Testis (tissue), 2 donors: ENCODE measurements at regions not wholly inside any gene's neighbourhood (a gene's known extent, or its start where the extent isn't known, plus 50 kb on each side); places are given as distances from the start of the nearest gene placed in this dataset.
"Not testable (repeated sequence)": the region's sequence is repeated elsewhere in the genome, so short reads cannot be mapped to it uniquely, and the experiment has no call there.

Experiments
- DNase-seq: peaks from one replicate; pipeline ENCODE4 v3.0.0-alpha.2; 2019
- H3K27ac ChIP-seq, 2 donors: fragments of 200-600 bp; sonication (generic); one replicate each; pipeline ENCODE4 v1.5.1; 2019
- H3K27me3 ChIP-seq: fragments of 200-600 bp; sonication (generic); one replicate; pipeline ENCODE4 v1.5.1; 2019
- H3K36me3 ChIP-seq: fragments of 200-600 bp; sonication (generic); one replicate; pipeline ENCODE4 v1.5.1; 2017; ENCODE audit warnings: low read depth; ENCODE audit errors: missing control alignments
- H3K4me1 ChIP-seq: fragments of 200-600 bp; sonication (generic); one replicate; pipeline ENCODE4 v1.5.1; 2019
- H3K4me3 ChIP-seq, 2 donors: fragments of 200-600 bp; sonication (generic); one replicate each; pipeline ENCODE4 v1.5.1; 2017 to 2019
- H3K9me3 ChIP-seq: fragments of 200-600 bp; sonication (generic); one replicate; pipeline ENCODE4 v1.5.1; 2017
- POLR2A ChIP-seq: fragments of 450-650 bp; IDR thresholded peaks from one replicate; pipeline ENCODE4 v1.6.1; 2017; ENCODE audit warnings: antibody characterized with exemption, mild to moderate bottlenecking, moderate library complexity
- WGBS, 2 donors: methylation state at CpG; one replicate each; pipeline ENCODE4 v1.1.5; 2018; 5-methylcytosine and 5-hydroxymethylcytosine counted together
- intact Hi-C: fragments of 100-400 bp; cut with DNase I; formaldehyde crosslinking; loops from one replicate; pipeline ENCODE4 v1.15.1; 2023; ENCODE audit warnings: low total_unique reads

DNA sequence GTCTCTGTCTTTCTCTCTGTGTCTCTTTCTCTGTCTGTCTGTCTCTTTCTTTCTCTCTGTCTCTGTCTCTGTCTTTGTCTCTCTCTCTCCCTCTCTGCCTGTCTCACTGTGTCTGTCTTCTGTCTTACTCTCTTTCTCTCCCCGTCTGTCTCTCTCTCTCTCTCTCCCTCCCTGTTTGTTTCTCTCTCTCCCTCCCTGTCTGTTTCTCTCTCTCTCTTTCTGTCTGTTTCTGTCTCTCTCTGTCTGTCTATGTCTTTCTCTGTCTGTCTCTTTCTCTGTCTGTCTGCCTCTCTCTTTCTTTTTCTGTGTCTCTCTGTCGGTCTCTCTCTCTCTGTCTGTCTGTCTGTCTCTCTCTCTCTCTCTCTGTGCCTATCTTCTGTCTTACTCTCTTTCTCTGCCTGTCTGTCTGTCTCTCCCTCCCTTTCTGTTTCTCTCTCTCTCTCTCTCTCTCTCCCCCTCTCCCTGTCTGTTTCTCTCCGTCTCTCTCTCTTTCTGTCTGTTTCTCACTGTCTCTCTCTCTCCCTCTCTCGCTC is 2110.2 kb upstream of the TPTE start:
- DNase-seq, H3K36me3 ChIP-seq, H3K27me3 ChIP-seq, H3K27ac ChIP-seq, H3K9me3 ChIP-seq, H3K4me1 ChIP-seq, H3K4me3 ChIP-seq, intact Hi-C loops: not testable (repeated sequence)
- no CpG with 5 or more reads among the region's 4 CpGs for WGBS, 2 donors

DNA sequence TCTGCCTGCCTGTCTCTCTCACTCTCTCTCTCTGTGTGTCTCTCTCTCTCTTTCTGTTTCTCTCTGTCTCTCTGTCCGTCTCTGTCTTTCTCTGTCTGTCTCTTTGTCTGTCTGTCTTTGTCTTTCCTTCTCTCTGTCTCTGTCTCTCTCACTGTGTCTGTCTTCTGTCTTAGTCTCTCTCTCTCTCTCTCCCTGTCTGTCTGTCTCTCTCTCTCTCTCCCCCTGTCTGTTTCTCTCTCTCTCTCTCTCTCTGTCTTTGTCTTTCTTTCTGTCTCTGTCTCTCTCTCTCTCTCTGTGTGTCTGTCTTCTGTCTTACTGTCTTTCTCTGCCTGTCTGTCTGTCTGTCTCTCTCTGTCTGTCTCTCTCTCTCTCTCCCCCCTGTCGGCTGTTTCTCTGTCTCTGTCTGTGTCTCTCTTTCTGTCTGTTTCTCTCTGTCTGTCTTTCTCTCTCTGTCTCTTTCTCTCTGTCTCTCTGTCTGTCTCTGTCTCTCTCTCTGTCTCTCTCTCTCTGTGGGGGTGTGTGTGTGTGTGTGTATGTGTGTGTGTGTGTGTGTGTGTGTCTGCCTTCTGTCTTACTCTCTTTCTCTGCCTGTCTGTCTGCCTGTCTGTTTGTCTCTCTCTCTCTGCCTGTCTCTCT is 2101.3 kb upstream of the TPTE start:
- DNase-seq, H3K27ac ChIP-seq, H3K4me3 ChIP-seq, H3K36me3 ChIP-seq, intact Hi-C loops, H3K4me1 ChIP-seq, H3K27me3 ChIP-seq, H3K9me3 ChIP-seq: not testable (repeated sequence)
- 55 to 69% methylated on average over 2 of the region's 2 CpGs for WGBS, 2 donors
- TF ChIP-seq POLR2A: peak; percentile 23

DNA sequence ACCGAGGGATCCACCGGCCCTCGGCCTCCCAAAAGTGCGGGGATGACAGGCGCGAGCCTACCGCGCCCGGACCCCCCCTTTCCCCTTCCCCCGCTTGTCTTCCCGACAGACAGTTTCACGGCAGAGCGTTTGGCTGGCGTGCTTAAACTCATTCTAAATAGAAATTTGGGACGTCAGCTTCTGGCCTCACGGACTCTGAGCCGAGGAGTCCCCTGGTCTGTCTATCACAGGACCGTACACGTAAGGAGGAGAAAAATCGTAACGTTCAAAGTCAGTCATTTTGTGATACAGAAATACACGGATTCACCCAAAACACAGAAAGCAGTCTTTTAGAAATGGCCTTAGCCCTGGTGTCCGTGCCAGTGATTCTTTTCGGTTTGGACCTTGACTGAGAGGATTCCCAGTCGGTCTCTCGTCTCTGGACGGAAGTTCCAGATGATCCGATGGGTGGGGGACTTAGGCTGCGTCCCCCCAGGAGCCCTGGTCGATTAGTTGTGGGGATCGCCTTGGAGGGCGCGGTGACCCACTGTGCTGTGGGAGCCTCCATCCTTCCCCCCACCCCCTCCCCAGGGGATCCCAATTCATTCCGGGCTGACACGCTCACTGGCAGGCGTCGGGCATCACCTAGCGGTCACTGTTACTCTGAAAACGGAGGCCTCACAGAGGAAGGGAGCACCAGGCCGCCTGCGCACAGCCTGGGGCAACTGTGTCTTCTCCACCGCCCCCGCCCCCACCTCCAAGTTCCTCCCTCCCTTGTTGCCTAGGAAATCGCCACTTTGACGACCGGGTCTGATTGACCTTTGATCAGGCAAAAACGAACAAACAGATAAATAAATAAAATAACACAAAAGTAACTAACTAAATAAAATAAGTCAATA is 2093.4 kb upstream of the TPTE start:
- WGBS, 2 donors: no CpG with 5 or more reads among the region's 47 CpGs
- intact Hi-C loops, H3K9me3 ChIP-seq, H3K27me3 ChIP-seq, H3K27ac ChIP-seq, H3K4me3 ChIP-seq, DNase-seq, H3K36me3 ChIP-seq, H3K4me1 ChIP-seq: not testable (repeated sequence)

DNA sequence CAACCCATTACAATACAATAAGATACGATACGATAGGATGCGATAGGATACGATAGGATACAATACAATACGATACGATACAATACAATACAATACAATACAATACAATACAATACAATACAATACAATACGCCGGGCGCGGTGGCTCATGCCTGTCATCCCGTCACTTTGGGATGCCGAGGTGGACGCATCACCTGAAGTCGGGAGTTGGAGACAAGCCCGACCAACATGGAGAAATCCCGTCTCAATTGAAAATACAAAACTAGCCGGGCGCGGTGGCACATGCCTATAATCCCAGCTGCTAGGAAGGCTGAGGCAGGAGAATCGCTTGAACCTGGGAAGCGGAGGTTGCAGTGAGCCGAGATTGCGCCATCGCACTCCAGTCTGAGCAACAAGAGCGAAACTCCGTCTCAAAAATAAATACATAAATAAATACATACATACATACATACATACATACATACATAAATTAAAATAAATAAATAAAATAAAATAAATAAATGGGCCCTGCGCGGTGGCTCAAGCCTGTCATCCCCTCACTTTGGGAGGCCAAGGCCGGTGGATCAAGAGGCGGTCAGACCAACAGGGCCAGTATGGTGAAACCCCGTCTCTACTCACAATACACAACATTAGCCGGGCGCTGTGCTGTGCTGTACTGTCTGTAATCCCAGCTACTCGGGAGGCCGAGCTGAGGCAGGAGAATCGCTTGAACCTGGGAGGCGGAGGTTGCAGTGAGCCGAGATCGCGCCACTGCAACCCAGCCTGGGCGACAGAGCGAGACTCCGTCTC is 2092.5 kb upstream of the TPTE start:
- intact Hi-C loops, H3K27me3 ChIP-seq, H3K4me1 ChIP-seq, H3K4me3 ChIP-seq, H3K36me3 ChIP-seq, H3K9me3 ChIP-seq, DNase-seq, H3K27ac ChIP-seq: not testable (repeated sequence)
- no CpG with 5 or more reads among the region's 43 CpGs for WGBS, 2 donors

DNA sequence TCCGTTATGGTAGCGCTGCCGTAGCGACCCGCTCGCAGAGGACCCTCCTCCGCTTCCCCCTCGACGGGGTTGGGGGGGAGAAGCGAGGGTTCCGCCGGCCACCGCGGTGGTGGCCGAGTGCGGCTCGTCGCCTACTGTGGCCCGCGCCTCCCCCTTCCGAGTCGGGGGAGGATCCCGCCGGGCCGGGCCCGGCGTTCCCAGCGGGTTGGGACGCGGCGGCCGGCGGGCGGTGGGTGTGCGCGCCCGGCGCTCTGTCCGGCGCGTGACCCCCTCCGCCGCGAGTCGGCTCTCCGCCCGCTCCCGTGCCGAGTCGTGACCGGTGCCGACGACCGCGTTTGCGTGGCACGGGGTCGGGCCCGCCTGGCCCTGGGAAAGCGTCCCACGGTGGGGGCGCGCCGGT is 2086.7 kb upstream of the TPTE start:
- H3K27ac ChIP-seq, H3K4me3 ChIP-seq, intact Hi-C loops, H3K9me3 ChIP-seq, H3K36me3 ChIP-seq, H3K27me3 ChIP-seq, H3K4me1 ChIP-seq, DNase-seq: not testable (repeated sequence)
- no CpG with 5 or more reads among the region's 64 CpGs for WGBS, 2 donors

- H3K27me3 ChIP-seq, H3K9me3 ChIP-seq, H3K27ac ChIP-seq, H3K4me3 ChIP-seq, H3K36me3 ChIP-seq, DNase-seq, H3K4me1 ChIP-seq, intact Hi-C loops: not testable (repeated sequence)
- no CpG with 5 or more reads among the region's 54 CpGs for WGBS, 2 donors
These were observed 2078.3 kb upstream of the TPTE start for GRCh38 chr21:8443093-8443492.

- H3K4me3 ChIP-seq, H3K36me3 ChIP-seq, H3K27ac ChIP-seq, H3K9me3 ChIP-seq, H3K27me3 ChIP-seq, DNase-seq, intact Hi-C loops, H3K4me1 ChIP-seq: not testable (repeated sequence)
- no CpG with 5 or more reads among the region's 18 CpGs for WGBS, 2 donors
These were observed 2071.6 kb upstream of the TPTE start for GRCh38 chr21:8449807-8450206.

DNA sequence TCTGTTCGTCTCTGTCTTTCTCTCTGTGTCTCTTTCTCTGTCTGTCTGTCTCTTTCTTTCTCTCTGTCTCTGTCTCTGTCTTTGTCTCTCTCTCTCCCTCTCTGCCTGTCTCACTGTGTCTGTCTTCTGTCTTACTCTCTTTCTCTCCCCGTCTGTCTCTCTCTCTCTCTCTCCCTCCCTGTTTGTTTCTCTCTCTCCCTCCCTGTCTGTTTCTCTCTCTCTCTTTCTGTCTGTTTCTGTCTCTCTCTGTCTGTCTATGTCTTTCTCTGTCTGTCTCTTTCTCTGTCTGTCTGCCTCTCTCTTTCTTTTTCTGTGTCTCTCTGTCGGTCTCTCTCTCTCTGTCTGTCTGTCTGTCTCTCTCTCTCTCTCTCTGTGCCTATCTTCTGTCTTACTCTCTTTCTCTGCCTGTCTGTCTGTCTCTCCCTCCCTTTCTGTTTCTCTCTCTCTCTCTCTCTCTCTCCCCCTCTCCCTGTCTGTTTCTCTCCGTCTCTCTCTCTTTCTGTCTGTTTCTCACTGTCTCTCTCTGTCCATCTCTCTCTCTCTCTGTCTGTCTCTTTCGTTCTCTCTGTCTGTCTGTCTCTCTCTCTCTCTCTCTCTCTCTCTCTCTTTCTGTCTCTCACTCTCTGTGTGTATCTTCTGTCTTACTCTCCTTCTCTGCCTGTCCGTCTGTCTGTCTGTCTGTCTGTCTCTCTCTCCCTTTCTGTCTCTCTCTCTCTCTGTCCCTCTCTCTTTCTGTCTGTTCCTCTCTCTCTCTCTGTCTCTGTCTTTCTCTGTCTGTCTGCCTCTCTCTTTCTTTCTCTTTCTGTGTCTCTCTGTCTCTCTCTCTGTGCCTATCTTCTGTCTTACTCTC is 2065.9 kb upstream of the TPTE start:
- H3K4me3 ChIP-seq, H3K4me1 ChIP-seq, H3K27me3 ChIP-seq, DNase-seq, H3K36me3 ChIP-seq, H3K27ac ChIP-seq, intact Hi-C loops, H3K9me3 ChIP-seq: not testable (repeated sequence)
- WGBS, 2 donors: no CpG with 5 or more reads among the region's 6 CpGs

GRCh38 chr21:8464403-8465152 is 2056.8 kb upstream of the TPTE start:
- H3K4me3 ChIP-seq, H3K4me1 ChIP-seq, DNase-seq, H3K36me3 ChIP-seq, H3K9me3 ChIP-seq, intact Hi-C loops, H3K27ac ChIP-seq, H3K27me3 ChIP-seq: not testable (repeated sequence)
- WGBS, 2 donors: no CpG with 5 or more reads among the region's 3 CpGs

DNA sequence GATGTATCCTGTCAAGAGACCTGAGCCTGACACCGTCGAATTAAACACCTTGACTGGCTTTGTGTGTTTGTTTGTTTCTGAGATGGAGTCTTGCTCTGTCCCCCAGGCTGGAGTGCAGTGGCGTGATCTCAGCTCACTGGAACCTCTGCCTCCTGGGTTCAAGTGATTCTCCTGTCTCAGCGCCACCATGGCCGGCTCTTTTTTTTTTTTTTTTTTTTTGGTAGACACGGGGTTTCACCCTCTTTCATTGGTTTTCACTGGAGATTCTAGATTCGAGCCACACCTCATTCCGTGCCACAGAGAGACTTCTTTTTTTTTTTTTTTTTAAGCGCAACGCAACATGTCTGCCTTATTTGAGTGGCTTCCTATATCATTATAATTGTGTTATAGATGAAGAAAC is 2054.7 kb upstream of the TPTE start:
- no CpG with 5 or more reads among the region's 10 CpGs for WGBS, 2 donors
- H3K4me1 ChIP-seq, H3K27ac ChIP-seq, DNase-seq, H3K4me3 ChIP-seq, H3K9me3 ChIP-seq, intact Hi-C loops, H3K27me3 ChIP-seq, H3K36me3 ChIP-seq: not testable (repeated sequence)
